Amniotic stem cell (primary cell): ENCODE measurements at regions not wholly inside any gene's neighbourhood (a gene's known extent, or its start where the extent isn't known, plus 50 kb on each side); places are given as distances from the start of the nearest gene placed in this dataset.
"Not testable (repeated sequence)": the region's sequence is repeated elsewhere in the genome, so short reads cannot be mapped to it uniquely, and the experiment has no call there.

Source experiments
- DNase-seq: peaks from one replicate; lab custom pipeline; 2025; lab: John Stamatoyannopoulos, UW

DNA sequence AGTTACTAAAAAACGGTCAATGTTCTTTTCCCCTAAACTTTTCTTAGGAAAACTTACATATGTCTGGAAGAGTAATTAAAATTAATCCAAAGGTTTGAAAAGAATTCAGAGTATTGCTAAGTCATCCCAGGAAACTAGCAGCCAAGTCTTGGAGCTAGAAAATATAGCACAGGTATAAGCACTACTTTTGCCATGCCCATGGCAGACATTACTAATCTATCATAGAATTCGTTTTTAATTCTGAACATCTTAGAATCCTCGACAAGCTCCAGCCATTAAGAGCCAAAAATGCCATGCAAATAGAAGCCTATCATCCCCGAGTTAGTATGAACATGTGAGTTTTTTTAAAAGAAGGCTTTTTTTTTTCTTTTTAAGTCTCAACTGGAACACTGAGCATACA is 395.0 kb downstream of the ZEB2 start:
- no peak for DNase-seq

DNA sequence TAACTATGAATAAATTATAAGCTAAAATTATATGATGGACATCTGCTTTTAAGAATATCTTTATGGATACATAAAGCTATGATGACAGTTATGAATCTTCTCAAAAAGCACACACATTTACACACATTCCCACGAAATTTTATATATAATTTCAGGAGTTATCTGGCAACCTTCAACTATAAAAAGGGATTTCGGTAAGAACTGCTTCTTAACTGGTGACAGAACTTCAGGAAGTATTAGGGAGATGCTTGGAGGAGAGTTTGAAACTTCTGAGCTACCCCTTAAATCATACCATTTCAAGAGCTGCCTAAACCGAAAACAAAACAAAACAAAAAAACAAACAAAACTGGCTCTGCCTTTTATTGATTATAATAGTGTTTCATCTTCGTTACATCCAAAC is 399.4 kb downstream of the ZEB2 start:
- DNase-seq = no peak

- DNase-seq = no peak
Observed at GRCh38 chr2:144117086-144117485, 402.8 kb downstream of the ZEB2 start.

DNA sequence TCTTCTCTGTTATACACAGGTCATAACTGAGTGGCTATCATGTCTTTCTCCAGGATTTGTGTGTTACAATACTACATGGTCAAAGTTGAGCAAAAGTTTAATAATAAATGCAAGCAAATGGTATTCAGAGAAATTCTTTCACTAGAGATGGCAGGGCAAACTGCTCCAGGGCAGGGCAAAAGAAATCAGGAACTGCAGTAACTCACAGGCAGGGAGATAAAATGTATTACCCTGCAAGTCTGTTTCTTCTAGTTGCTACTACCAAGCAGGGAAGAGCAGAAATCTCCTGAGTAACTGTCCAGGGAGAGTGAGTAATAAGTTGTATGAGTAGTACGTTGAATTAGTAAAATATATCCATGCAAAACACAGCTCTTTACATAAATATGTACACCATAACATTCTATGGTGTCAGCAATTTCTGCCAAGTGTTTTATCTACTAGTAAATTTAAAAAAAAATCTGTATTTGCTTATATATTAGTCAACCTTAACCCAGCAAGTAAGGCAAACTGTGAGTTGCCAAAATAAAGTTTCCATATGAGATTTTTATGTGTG is 404.1 kb downstream of the ZEB2 start:
- no peak for DNase-seq

GRCh38 chr2:144114760-144115159 is 405.2 kb downstream of the ZEB2 start:
- DNase-seq = no peak

- DNase-seq = peak; percentile 64
Observed at GRCh38 chr2:144111437-144111836, 408.5 kb downstream of the ZEB2 start.

DNA sequence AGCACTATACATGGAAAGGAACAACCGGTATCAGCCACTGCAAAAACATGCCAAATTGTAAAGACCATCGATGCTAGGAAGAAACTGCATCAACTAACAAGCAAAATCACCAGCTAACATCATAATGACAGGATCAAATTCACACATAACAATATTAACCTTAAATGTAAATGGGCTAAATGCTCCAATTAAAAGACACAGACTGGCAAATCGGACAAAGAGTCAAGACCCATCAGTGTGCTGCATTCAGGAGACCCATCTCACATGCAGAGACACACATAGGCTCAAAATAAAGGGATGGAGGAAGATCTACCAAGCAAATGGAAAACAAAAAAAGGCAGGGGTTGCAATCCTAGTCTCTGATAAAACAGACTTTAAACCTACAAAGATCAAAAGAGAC is 413.8 kb downstream of the ZEB2 start:
- not testable (repeated sequence) for DNase-seq

DNA sequence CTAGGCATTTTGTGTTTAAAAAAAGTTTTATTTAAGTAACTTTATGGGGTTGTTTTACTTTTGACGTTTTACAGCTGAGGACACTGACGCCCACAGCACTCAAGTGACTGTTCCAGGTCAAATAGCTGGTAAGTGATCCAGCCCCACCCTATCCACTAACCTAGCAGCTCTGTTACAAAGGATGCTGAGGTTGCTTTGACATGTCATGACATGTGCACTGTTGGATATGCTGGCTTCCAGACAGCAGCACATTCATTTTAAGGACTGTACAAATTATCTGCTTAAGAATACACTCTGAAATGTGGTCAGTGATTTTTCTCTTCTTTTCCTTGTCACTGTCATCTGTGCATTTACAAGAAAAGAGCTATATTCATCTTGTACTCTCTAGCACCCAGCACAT is 417.5 kb downstream of the ZEB2 start:
- no peak for DNase-seq

DNA sequence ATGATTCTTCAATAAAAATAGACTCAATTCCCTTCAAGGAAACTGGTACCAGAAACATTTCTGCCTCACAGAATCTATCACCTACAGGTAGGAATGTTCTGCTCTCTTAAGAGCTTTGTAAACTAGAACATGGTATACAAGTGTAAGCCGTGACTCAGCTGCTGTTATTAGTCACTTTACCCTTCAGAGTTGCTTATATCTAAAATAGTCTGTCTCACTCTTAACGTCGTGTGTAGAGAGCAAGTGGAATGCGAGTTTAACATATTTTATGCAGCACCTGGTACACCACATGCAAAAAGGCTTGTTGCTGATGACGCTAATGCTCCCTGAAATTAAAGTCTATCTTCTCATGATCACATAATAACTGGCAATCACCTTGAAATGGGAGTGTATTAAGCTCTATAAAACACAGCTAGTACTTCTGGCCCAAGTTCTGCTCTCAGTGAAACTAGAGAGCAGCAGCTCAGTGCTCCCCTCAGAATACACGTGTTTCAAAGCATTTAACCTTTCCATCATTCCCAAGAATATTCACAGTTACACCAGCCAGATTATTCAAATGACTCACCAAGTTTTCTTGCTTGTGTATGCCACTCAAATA is 420.0 kb downstream of the ZEB2 start:
- DNase-seq = peak; percentile 72

GRCh38 chr2:144099340-144099739 is 420.6 kb downstream of the ZEB2 start:
- DNase-seq = no peak

DNA sequence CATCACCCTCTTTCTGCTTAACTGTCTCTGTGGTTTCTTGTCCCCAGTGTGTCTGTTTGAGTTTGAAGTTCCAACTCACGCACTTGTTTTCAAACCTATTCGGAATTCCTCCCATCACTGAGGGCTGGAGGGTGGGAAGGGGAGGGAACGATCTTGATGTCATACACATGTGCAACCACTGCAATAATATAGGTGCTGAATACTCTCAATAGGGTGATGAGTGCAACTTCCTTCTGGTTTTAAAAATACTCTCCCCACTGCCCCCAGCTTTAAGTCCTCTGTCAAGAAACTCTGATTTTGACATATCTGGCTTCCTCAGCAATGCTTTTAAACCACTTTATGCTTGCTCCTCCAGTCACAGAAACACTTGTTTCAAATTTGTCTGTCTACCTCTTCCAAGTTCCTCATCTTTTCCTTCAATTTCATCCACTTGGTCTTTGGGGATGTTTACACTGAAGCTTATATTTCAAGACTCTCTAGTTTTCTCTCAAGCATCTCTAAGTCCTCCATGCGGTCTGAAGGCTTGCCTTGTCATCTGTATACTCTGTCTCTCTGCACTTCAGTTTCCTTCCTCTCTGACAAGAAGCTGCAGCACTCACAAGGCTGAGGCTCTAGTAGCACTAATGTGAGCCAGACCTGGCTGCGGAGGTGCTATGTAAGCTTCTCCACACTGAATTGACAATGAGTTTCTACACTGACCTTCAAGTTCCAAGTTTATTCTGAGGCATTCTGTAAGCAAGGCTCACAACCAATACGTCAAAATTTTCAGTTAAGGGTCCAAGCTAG is 422.3 kb downstream of the ZEB2 start:
- no peak for DNase-seq

GRCh38 chr2:144096531-144096930 is 423.4 kb downstream of the ZEB2 start:
- DNase-seq = no peak

DNA sequence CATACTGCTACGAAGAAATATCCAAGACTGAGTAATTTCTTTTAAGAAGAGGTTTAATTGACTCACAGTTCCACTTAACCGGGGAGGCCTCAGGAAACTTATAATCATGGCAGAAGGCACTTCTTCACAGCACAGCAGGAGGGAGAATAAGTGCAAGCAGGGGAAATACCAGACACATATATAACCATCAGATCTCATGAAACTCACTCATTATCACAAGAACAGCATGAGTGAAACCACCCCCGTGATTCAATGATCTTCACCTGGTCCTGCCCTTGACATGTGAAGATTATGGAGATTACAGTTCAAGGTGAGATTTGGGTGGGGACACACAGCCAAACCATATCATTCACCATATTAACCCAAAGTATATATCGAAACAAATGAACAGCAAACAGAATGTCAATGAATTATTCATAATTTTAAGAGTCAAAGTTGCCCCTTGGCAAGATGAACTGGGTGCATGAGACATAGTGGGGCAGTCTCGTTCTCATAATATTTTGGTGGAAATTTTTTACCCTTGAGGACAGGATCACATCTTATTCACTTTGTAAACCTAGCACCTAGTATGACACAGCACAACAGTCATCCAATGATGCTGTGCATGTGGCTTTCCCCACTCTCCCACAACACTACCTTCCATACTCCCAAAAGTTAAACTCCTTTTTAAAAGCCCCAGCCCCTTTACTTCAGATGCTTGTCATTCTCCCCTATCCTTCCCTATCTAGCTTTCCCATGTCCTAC is 425.3 kb downstream of the ZEB2 start:
- no peak for DNase-seq

GRCh38 chr2:144091622-144092021 is 428.3 kb downstream of the ZEB2 start:
- DNase-seq = no peak

DNA sequence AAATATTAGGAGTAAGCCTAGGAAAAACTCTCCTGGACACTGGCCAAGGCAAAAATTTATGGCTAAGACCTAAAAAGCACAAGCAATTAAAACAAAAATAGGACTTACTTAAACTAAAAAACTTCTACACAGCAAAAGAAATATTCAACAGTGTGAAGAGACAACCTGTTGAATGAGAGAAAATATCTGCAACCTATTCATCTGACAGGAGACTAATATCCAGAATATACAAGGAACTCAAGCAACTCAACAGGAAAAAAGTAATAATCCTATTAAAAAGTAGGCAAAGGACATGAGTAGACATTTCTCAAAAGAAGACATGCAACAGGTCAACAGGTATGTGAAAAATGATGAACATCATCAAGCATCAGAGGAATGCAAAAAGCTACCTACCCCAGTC is 431.1 kb downstream of the ZEB2 start:
- DNase-seq = no peak

DNA sequence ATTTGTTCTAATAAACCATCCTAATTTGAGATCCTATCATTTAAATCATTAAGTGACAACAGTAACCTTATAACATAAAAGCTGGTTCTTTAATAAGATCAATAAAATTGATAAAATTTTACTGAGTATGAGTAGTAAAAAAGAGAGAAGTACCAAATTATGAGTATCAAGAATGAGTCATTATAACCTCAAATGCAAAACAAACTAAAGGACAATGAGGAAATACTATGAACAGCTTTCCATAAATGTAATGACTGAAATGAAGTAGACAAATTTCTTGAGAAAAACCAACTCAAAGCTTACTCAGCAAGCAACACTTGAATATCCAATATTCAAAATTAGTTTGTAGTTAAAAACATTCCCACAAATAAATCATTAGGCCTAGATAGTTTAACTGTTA is 433.0 kb downstream of the ZEB2 start:
- no peak for DNase-seq

GRCh38 chr2:144085016-144085415 is 434.9 kb downstream of the ZEB2 start:
- DNase-seq = no peak

GRCh38 chr2:144084114-144084661 is 435.7 kb downstream of the ZEB2 start:
- peak; percentile 57 for DNase-seq

DNA sequence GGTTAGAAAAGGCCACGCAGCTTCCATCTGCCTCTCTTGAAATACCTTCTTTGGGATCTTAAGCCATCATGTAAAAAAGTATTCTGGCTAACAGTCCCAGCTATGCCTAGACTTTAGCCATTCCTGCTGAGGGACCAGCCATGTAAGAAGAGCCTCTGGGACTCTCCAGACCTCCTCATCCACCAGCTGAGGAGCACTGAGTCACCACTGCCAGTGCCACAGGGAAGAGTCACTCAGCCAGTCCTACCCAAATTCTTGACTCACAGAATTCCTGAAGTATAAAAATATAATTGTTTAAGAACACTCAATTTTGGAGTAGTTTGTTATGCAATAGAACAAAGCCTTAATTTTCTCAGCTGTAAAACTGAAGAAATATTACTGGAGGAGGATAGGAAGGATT is 436.7 kb downstream of the ZEB2 start:
- DNase-seq = peak; percentile 45

DNA sequence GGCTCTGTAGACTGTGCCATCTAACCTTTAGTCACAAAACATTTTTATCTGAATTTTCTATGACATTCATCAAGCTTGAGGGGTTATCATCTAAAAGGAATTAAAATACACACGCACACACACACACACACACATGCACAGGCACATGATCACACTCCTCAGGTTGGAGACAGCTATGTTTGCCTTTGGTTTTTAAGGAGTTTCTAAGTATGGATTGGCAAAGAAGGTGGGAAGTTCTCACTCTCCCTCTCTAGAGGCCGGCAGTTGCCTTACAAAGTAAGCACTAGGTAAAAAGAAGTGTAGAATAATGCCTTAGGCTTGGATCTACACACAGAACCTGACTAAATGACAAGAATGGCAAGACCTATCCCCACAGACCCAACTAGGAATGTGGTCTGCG is 437.1 kb downstream of the ZEB2 start:
- no peak for DNase-seq

- no peak for DNase-seq
Observed at GRCh38 chr2:144082327-144082726, 437.6 kb downstream of the ZEB2 start.

DNA sequence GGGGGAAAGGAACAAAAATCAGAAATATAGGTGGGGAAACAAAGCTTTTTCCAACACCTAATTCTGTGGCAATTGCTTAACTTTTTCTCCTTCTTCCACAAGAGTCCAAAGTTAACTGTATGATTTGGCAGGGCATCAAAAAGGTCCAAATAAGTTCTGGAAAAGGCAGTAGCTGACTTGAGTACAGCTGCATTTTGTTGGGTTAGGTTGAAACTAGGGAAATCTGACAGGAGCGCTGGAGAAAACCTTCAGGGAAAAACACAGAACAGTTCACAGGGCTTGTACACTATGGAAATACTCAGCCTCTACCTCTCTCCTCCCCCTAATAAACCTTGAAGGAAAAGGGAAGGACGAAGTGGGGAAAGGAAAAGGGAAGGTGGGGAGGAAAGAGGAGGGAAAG is 438.6 kb downstream of the ZEB2 start:
- DNase-seq = no peak

DNA sequence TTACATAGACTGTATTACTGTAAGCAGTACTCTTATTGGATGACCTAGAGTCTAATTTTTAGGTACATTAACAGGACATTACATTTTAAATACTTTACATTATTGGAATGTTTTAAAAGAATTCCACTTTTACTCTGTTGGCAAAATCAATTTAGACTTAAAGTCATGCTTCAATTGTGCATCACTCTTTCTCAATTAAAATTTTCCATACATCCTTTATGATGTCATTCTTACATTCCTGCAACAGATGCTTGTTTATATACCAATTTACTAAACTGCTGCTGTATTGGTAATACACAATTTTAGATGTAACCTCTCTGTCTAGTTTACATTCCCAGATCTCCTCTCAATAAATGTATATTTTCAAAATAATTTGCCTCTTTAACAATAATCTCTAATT is 440.1 kb downstream of the ZEB2 start:
- DNase-seq = no peak
